Heart left ventricle (tissue), 13 donors: ENCODE measurements at regions not wholly inside any gene's neighbourhood (a gene's known extent, or its start where the extent isn't known, plus 50 kb on each side); places are given as distances from the start of the nearest gene placed in this dataset.

Experiments used
- POLR2A ChIP-seq, 2 donors: fragments of 450-650 bp; IDR thresholded peaks; one replicate each; pipeline ENCODE4 v1.6.1; 2017; ENCODE audit warnings: antibody characterized with exemption in 2 of 2, mild to moderate bottlenecking in 2 of 2, moderate library complexity in 2 of 2
- TF ChIP-seq, protein P1 (sequence below), 12 donors: fragments of 200-600 bp; sonication (generic) in 4 of 12; IDR thresholded peaks; one replicate each; pipeline versions ENCODE4 v1.5.0 to v1.8.0; 2018 to 2022; ENCODE audit warnings: antibody characterized with exemption in 12 of 12, mild to moderate bottlenecking in 5 of 12
- donor health status: ischemic (EF 13 %, LVEDD 7.1; RV severe dilation, severe dysfunction).
- donor health status: DM: no; HTN: yes; CAD: no.
- donor health status: DM: no; HTN: no; CAD: no.
- donor health status: ischemic (EF 25% LVEDD 6.9; RV normal size, moderate dysfunction).
- donor health status: ischemic (EF 25% LVEDD 5.7; RV mildly dilated, moderate dysfunction).
- donor health status: ischemic (EF 35%, LVEDD 5.7; RV mildly dilated, moderate dysfunction).
- donor health status: nonischemic (EF 11% LVEDD 7.7; RV severe dilation, severe dysfunction).
- donor health status: DM: yes; HTN: yes; CAD: no.
- donor health status: PGD.
- donor health status: ischemic (EF 29% LVEDD 5.4; RV normal size, mild dysfunction).
- donor health status: nonischemic (EF 23%, LVEDD 6.1; RV moderate dilation, normal function).

DNA sequence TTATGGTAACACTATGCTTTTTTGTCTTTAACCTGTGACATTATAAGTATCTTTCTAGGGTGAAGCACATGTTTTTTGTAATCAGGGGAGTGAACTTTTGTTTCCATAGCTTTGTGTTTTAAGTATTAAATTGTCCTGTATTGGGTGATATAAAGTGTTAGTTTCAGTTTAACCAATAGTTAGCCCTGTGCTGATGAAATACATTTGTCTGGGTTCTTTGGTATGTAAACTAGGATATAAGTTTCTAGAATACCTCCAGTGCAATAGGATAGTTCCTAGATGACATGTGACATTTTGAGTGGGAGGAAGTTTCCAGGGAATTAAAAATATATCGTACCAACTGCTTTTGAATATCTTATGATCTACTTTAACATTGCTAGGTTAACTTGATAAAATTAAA is 611.0 kb upstream of the MARCKS start:
- TF ChIP-seq POLR2A (IDR thresholded peaks at IDR 0.05), result no peak
- TF ChIP-seq, protein P1, sequence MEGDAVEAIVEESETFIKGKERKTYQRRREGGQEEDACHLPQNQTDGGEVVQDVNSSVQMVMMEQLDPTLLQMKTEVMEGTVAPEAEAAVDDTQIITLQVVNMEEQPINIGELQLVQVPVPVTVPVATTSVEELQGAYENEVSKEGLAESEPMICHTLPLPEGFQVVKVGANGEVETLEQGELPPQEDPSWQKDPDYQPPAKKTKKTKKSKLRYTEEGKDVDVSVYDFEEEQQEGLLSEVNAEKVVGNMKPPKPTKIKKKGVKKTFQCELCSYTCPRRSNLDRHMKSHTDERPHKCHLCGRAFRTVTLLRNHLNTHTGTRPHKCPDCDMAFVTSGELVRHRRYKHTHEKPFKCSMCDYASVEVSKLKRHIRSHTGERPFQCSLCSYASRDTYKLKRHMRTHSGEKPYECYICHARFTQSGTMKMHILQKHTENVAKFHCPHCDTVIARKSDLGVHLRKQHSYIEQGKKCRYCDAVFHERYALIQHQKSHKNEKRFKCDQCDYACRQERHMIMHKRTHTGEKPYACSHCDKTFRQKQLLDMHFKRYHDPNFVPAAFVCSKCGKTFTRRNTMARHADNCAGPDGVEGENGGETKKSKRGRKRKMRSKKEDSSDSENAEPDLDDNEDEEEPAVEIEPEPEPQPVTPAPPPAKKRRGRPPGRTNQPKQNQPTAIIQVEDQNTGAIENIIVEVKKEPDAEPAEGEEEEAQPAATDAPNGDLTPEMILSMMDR (IDR thresholded peaks at IDR 0.05), result no peak
